ENCODE measurements at regions not wholly inside any gene's neighbourhood (a gene's known extent, or its start where the extent isn't known, plus 50 kb on each side); places are given as distances from the start of the nearest gene placed in this dataset.

GRCh38 chr14:95440951-95441350, 75.5 kb downstream of the SYNE3 start:
- DNase-seq, result no peak

GRCh38 chr14:95440496-95440895, 76.0 kb downstream of the SYNE3 start:
- DNase-seq, result no peak

GRCh38 chr14:95439881-95440280, 76.6 kb downstream of the SYNE3 start:
- no peak for DNase-seq

- DNase-seq, result no peak
Measured at GRCh38 chr14:95437715-95438114, 78.7 kb downstream of the SYNE3 start.

- no peak for DNase-seq
Measured at GRCh38 chr14:95436354-95436753, 80.1 kb downstream of the SYNE3 start.

GRCh38 chr14:95434121-95434520, 82.3 kb downstream of the SYNE3 start:
- DNase-seq, result no peak

- DNase-seq, result no peak
Measured at GRCh38 chr14:95433094-95433478, 83.4 kb downstream of the SYNE3 start.

GRCh38 chr14:95432144-95433093, 84.0 kb downstream of the SYNE3 start:
- no peak for DNase-seq

GRCh38 chr14:95431199-95432143, 85.0 kb downstream of the SYNE3 start:
- DNase-seq, result no peak

GRCh38 chr14:95428557-95428956, 87.9 kb downstream of the SYNE3 start:
- no peak for DNase-seq

GRCh38 chr14:95426116-95426475, 90.4 kb downstream of the SYNE3 start:
- no peak for DNase-seq

- no peak for DNase-seq
Measured at GRCh38 chr14:95425369-95426115, 90.9 kb downstream of the SYNE3 start.

GRCh38 chr14:95424529-95424928, 91.9 kb downstream of the SYNE3 start:
- no peak for DNase-seq

- DNase-seq, result no peak
Measured at GRCh38 chr14:95421741-95422140, 94.7 kb downstream of the SYNE3 start.

GRCh38 chr14:95420060-95420459, 96.4 kb downstream of the SYNE3 start:
- DNase-seq, result no peak

- no peak for DNase-seq
Measured at GRCh38 chr14:95419569-95419968, 96.9 kb downstream of the SYNE3 start.

GRCh38 chr14:95418858-95419257, 97.6 kb downstream of the SYNE3 start:
- no peak for DNase-seq

- DNase-seq, result no peak
Measured at GRCh38 chr14:95417492-95417891, 97.8 kb upstream of the CLMN start.

- DNase-seq, result no peak
Measured at GRCh38 chr14:95415993-95416392, 96.3 kb upstream of the CLMN start.

- no peak for DNase-seq
Measured at GRCh38 chr14:95413289-95414215, 93.8 kb upstream of the CLMN start.

GRCh38 chr14:95410838-95411237, 91.1 kb upstream of the CLMN start:
- DNase-seq, result no peak
